CD4-positive, alpha-beta T cell treated with Interleukin-21 for 1 hour (primary cell): ENCODE measurements at regions not wholly inside any gene's neighbourhood (a gene's known extent, or its start where the extent isn't known, plus 50 kb on each side); places are given as distances from the start of the nearest gene placed in this dataset.

Source experiments
- DNase-seq: peaks from one replicate; pipeline ENCODE4 v3.0.0-alpha.2; 2020

- DNase-seq: no peak
Measured at GRCh38 chr5:171509467-171509866, 90.0 kb downstream of the FGF18 start.

- no peak for DNase-seq
Measured at GRCh38 chr5:171512397-171512796, 93.0 kb downstream of the FGF18 start.

- no peak for DNase-seq
Measured at GRCh38 chr5:171513591-171513990, 94.1 kb downstream of the FGF18 start.

- no peak for DNase-seq
Measured at GRCh38 chr5:171518916-171519315, 99.5 kb downstream of the FGF18 start.

- DNase-seq: no peak
Measured at GRCh38 chr5:171520300-171521174, 101.1 kb downstream of the FGF18 start.

GRCh38 chr5:171521219-171521633 is 101.8 kb downstream of the FGF18 start:
- no peak for DNase-seq

- DNase-seq: no peak
Measured at GRCh38 chr5:171521679-171522078, 102.2 kb downstream of the FGF18 start.

GRCh38 chr5:171523781-171524180 is 104.3 kb downstream of the FGF18 start:
- DNase-seq: no peak

GRCh38 chr5:171524466-171524865 is 105.0 kb downstream of the FGF18 start:
- DNase-seq: no peak

- DNase-seq: no peak
Measured at GRCh38 chr5:171525085-171525484, 105.6 kb downstream of the FGF18 start.

GRCh38 chr5:171528036-171528435 is 108.6 kb downstream of the FGF18 start:
- no peak for DNase-seq

GRCh38 chr5:171528865-171529614 is 109.6 kb downstream of the FGF18 start:
- no peak for DNase-seq

GRCh38 chr5:171531638-171532037 is 112.2 kb downstream of the FGF18 start:
- no peak for DNase-seq

- DNase-seq: no peak
Measured at GRCh38 chr5:171533153-171533552, 113.7 kb downstream of the FGF18 start.

- DNase-seq: no peak
Measured at GRCh38 chr5:171534043-171534895, 114.8 kb downstream of the FGF18 start.

- DNase-seq: no peak
Measured at GRCh38 chr5:171535162-171535561, 115.7 kb downstream of the FGF18 start.

- DNase-seq: no peak
Measured at GRCh38 chr5:171537070-171537849, 117.8 kb downstream of the FGF18 start.

- DNase-seq: no peak
Measured at GRCh38 chr5:171537923-171538537, 118.6 kb downstream of the FGF18 start.

- no peak for DNase-seq
Measured at GRCh38 chr5:171538681-171539080, 119.2 kb downstream of the FGF18 start.

GRCh38 chr5:171540865-171541264 is 121.4 kb downstream of the FGF18 start:
- no peak for DNase-seq

GRCh38 chr5:171541341-171541776 is 121.9 kb downstream of the FGF18 start:
- no peak for DNase-seq
